ENCODE measurements at regions not wholly inside any gene's neighbourhood (a gene's known extent, or its start where the extent isn't known, plus 50 kb on each side); places are given as distances from the start of the nearest gene placed in this dataset.

GRCh38 chr2:8158711-8159110 lies 523.1 kb upstream of the ID2 start:
- no peak for DNase-seq

GRCh38 chr2:8159211-8159965 lies 522.5 kb upstream of the ID2 start:
- DNase-seq = no peak

- DNase-seq = peak; percentile 19
These were observed 521.8 kb upstream of the ID2 start for GRCh38 chr2:8159966-8160603.

GRCh38 chr2:8160959-8161358 lies 520.9 kb upstream of the ID2 start:
- DNase-seq = no peak

- DNase-seq = no peak
These were observed 519.3 kb upstream of the ID2 start for GRCh38 chr2:8162552-8162951.

DNA sequence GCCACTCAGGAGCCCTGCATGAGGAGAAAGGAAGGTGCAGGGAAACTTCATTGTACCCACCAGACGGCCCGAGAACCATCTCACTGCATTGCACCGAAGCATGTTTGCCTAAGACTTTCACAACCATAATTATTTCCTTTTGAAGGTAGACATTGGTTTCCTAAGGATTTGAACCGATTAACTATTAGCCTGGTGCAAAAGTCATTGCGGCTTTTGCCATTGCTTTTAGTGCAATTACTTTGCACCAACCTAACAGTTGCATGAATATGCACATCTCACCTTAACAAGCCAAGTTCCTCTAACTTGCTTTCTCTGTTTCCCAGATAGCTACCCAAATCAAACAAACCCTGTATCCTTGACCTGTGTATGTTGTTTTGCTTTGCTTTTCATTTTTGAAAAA lies 516.3 kb upstream of the ID2 start:
- DNase-seq = no peak

DNA sequence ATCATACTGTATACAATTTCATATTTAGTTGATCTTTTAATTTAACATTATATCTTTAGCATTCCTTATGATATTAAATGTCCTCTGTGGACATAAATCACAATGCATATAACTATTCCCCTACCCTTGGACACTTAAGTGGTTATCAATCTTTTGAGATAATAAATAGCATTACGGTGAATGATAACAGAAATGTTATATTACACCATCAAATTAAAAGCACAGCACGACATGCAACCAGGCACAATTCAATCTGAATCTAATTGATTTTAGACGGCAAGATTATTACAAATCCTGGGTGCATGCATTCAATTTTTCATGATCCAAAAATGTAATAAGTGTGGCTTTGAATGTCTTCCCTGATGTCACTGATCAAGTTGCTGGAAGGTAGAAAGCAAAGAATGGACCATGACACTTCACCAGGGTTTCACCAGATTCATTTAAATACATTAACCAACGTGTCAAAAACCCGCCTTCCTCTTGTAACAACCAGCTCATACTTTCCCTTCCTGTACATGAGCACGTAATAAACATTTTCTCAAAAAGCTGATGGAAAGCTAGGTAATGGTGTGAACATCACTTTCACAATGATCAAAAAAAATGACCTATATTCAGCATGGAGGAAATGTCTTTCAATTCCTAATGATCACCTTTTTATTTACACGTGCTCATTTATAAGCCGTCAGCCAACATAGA lies 513.7 kb upstream of the ID2 start:
- no peak for DNase-seq

GRCh38 chr2:8168876-8169424 lies 512.9 kb upstream of the ID2 start:
- DNase-seq = no peak

DNA sequence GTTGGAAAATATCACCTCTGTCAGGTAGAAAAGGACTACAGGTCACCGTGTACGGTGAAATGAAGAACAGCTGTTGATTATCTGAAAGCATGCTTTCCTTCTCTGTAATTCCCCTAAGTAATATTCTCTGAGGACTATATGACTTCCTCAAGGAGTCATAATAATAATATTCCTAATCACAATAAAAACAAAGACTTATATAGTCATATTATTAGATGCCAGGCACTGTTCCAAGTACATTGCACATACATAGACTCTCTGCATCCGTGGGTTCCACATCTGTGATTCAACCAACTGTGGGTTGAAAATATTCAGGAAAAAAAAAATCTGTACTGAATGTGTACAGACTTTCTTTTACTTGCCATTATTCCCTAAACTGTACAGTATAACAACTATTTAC lies 512.4 kb upstream of the ID2 start:
- DNase-seq = no peak

GRCh38 chr2:8170552-8171327 lies 511.1 kb upstream of the ID2 start:
- no peak for DNase-seq

GRCh38 chr2:8171608-8172007 lies 510.2 kb upstream of the ID2 start:
- no peak for DNase-seq

- DNase-seq = no peak
These were observed 509.2 kb upstream of the ID2 start for GRCh38 chr2:8172661-8173060.

GRCh38 chr2:8174641-8175257 lies 507.1 kb upstream of the ID2 start:
- no peak for DNase-seq

- no peak for DNase-seq
These were observed 505.0 kb upstream of the ID2 start for GRCh38 chr2:8176887-8177286.

DNA sequence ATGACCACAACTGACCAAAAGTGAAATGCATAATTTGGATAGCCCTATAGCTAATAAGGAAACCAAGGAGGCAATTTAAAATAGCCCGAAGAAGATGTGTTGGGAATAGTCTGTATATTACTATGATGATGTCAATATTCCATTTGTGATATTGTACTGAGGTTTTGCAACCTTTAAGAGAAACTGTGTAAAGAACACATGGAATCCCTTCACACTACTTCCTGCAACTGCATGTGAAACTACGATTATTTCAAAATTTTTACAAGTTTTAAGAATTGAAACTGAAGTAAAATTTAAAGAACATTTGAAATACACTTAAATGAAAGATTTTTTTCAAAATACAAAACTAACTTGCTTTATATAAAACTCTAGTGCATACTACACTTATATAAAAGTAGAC lies 504.3 kb upstream of the ID2 start:
- no peak for DNase-seq

DNA sequence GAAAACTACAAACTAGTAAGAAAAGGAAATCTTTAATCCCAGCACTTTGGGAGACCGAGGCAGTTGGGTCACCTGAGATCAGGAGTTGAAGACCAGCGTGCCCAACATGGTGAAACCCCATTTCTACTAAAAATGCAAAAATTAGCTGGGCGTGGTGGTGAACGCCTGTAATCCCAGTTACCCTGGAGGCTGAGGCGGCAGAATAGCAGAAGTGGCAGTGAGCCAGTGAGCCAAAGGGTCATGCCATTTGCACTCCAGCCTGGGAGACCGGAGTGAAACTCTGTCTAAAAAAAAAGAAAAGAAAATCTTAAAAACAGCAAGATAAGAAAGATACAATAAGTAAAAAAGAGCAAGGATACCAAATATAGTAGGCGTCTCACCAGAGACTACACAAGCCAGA lies 502.9 kb upstream of the ID2 start:
- no peak for DNase-seq

DNA sequence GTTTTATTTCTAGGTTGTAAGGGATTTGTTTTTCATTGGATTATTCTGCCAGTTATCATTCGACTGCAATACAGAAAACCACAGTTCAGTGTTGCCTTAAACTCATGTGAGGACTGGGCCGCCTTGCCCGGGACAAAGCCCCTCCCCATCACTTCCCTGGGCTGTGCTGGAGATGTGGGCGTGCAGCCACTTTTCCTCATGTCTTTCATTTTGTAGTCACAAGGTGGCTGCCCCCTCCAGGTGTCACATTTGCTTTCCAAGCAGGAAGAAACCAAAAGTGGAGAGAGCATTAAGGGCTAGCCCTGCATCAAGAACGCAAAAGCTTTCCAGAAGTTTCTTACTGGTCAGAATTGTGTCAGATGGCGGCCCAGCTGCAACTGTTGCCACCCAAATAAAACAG lies 492.5 kb upstream of the ID2 start:
- peak; percentile 5 for DNase-seq

DNA sequence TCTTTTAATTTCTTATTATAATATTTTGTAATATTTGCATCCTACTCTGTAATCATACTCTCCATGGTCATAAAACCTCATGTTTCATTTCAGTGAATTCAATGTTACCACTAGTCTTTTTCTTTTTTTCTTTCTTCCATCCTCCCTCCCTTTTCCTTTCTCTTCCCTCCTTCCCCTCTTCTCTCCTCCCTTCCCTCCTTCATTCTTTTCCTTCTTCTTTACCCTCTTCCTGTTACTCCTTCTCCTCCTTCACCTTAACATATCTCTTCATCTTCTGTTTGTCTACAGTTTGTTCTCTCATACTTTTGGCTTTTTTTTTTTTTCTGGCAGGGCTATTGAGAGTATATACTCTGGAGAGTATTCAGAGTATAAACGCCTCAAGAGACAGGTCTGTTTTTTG lies 491.6 kb upstream of the ID2 start:
- no peak for DNase-seq

DNA sequence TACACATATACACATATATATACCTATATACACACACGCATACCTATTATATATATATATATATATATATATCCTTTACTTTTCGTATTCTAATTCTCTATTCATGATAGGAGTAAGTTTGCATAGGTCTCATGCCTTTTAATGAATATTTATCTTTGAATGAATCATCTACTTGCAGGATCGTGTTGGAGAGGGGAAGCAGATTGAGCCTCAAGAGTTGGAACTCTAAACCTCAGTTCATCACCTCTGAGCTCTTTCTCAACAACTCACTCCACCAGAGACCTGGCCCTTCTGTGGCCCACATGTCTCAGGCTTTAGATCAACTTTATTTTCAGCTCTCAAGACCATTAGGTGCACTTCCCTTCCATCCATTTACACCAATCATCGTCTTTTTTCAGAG lies 490.4 kb upstream of the ID2 start:
- no peak for DNase-seq

- DNase-seq = no peak
These were observed 488.7 kb upstream of the ID2 start for GRCh38 chr2:8193146-8193545.

GRCh38 chr2:8193686-8194615 lies 487.9 kb upstream of the ID2 start:
- DNase-seq = peak; percentile 74

DNA sequence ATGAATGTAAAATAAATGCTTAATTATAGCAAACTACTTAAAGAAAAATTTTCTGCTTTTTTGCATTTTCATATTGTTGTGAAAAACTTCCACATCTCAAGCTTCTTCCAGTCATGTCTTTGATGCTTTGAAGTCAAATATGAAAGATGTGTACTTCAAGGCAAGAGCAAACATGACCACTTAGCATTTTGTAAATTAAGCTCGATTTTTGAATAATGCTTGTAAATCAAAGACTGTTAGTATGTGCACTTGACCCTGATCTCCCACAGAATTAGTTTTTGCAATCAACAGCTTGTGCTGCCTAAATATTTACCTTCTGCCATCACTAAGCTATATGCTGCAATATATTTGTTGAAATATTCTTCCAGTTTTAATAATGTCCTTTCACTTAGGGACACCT lies 486.1 kb upstream of the ID2 start:
- DNase-seq = no peak
